Activated CD8-positive, alpha-beta T cell treated with anti-CD3 and anti-CD28 coated beads, Interleukin-2, amount 10 ng/mL, durations not matched to agents 7 days and 5 days (primary cell): ENCODE measurements at regions not wholly inside any gene's neighbourhood (a gene's known extent, or its start where the extent isn't known, plus 50 kb on each side); places are given as distances from the start of the nearest gene placed in this dataset.
"Not testable (repeated sequence)": the region's sequence is repeated elsewhere in the genome, so short reads cannot be mapped to it uniquely, and the experiment has no call there.

Experiments
- ATAC-seq: fragments of 150-1000 bp; cut with Tn5 transposase; one replicate; pipeline ENCODE4 v1.10.0; 2021; ENCODE audit warnings: moderate library complexity
- CTCF ChIA-PET: fragments of 350-600 bp; sonication (Branson Sonifier 250); formaldehyde crosslinking; loops from one replicate; lab custom pipeline; 2021; ENCODE audit warnings: antibody characterized with exemption; lab: Charles Lee
- POLR2A ChIA-PET: fragments of 350-600 bp; sonication (Branson Sonifier 250); formaldehyde crosslinking; loops from one replicate; lab custom pipeline; 2021; ENCODE audit warnings: antibody characterized with exemption; lab: Charles Lee
- DNase-seq: peaks from one replicate; pipeline ENCODE4 v3.0.0-alpha.2; 2020
- H3K27ac Mint-ChIP-seq: one replicate; pipeline ENCODE4 v1.8.0; 2021; ENCODE audit warnings: mild to moderate bottlenecking, mixed read lengths
- H3K27me3 Mint-ChIP-seq: one replicate; pipeline ENCODE4 v1.8.0; 2021; ENCODE audit warnings: low read depth, mixed read lengths
- H3K36me3 Mint-ChIP-seq: one replicate; pipeline ENCODE4 v1.8.0; 2021; ENCODE audit warnings: low read depth, mixed read lengths
- H3K4me1 Mint-ChIP-seq: one replicate; pipeline ENCODE4 v1.8.0; 2021; ENCODE audit warnings: low read depth, mixed read lengths
- H3K4me3 Mint-ChIP-seq: one replicate; pipeline ENCODE4 v1.8.0; 2021; ENCODE audit warnings: mild to moderate bottlenecking, mixed read lengths
- H3K9me3 Mint-ChIP-seq: one replicate; pipeline ENCODE4 v1.8.0; 2022; ENCODE audit warnings: mixed read lengths; ENCODE audit not compliant: insufficient read depth

DNA sequence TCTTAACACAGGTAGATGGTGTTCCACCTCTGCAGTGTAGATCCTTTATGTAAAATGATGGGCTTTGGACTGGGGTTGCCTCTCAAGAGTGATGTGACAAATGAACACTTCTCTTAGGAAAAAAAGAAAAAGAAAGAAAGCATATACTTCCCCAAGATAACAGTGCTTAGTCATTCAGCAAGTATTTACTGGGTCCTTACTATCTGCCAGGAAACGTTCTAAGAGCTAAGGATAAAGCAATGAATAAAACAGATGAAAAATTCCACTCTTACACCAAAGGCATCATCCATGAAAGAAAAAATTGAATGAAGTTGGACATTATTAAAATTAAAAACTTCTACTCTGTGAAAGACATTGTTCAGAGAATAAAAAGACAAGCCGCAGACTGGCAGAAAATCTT, 177.3 kb downstream of the C7orf25 start:
- Mint-ChIP-seq H3K9me3 (no peaks in the 10 kb centered on the region), H3K27me3 (no peaks in the 10 kb centered on the region)
- POLR2A ChIA-PET: no interaction called here

GRCh38 chr7:42733040-42733439, 178.8 kb downstream of the C7orf25 start:
- no peaks in the 10 kb centered on the region for H3K36me3 Mint-ChIP-seq
- no peaks in the 10 kb centered on the region for H3K9me3 Mint-ChIP-seq
- H3K4me1 Mint-ChIP-seq: no peaks in the 10 kb centered on the region
- no peaks in the 10 kb centered on the region for H3K27me3 Mint-ChIP-seq
- POLR2A ChIA-PET: no interaction called here
- no peak overlapping the region for H3K4me3 Mint-ChIP-seq
- DNase-seq: no peak
- H3K27ac Mint-ChIP-seq: no peak overlapping the region
- CTCF ChIA-PET: interaction anchor here (1.5 kb wide), 1 partner anchor 12 kb away, joined by 3 read pairs; no protein-coding TSS in a partner anchor
- no peak for ATAC-seq

More for the DNA sequence above, 177.3 kb downstream of the C7orf25 start:
- ATAC-seq (no peak), DNase-seq (no peak)
- CTCF ChIA-PET: no interaction called here
- H3K36me3 Mint-ChIP-seq: no peaks in the 10 kb centered on the region
- H3K27ac Mint-ChIP-seq: no peak overlapping the region
- H3K4me1 Mint-ChIP-seq: no peaks in the 10 kb centered on the region
- no peak overlapping the region for H3K4me3 Mint-ChIP-seq

DNA sequence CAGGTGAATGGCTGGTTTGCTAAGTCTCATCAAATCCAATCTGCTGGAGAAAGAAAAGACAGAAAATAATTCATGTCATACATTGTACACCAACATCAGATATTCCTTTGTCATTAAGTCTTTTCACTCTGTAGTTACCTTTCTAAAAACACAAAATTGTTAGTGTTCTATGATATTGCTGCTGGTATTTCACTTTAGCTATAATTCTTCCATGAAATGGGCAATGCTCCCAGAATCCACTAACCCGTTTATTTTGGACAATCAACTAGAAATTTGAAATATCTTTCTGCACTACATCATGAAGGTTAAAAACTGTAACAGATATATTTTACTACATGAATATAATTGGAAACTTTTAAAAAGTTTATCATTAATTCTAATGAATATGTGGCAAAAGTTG, 181.3 kb downstream of the C7orf25 start:
- H3K9me3 Mint-ChIP-seq: no peaks in the 10 kb centered on the region
- no peaks in the 10 kb centered on the region for H3K4me1 Mint-ChIP-seq
- H3K27ac Mint-ChIP-seq: no peak overlapping the region
- no peaks in the 10 kb centered on the region for H3K27me3 Mint-ChIP-seq
- no peak overlapping the region for H3K4me3 Mint-ChIP-seq
- ATAC-seq (no peak), DNase-seq (no peak)
- no peaks in the 10 kb centered on the region for H3K36me3 Mint-ChIP-seq
- CTCF ChIA-PET: no interaction called here
- POLR2A ChIA-PET: no interaction called here

- no peaks in the 10 kb centered on the region for H3K27me3 Mint-ChIP-seq
- ChIA-PET CTCF (no interaction called here), POLR2A (no interaction called here)
- no peaks in the 10 kb centered on the region for H3K36me3 Mint-ChIP-seq
- H3K4me3 Mint-ChIP-seq: no peak overlapping the region
- no peak for DNase-seq
- no peak for ATAC-seq
- H3K27ac Mint-ChIP-seq: no peak overlapping the region
- no peaks in the 10 kb centered on the region for H3K4me1 Mint-ChIP-seq
- H3K9me3 Mint-ChIP-seq: no peaks in the 10 kb centered on the region
Measured at GRCh38 chr7:42729053-42729765, 182.7 kb downstream of the C7orf25 start.

- no peaks in the 10 kb centered on the region for H3K4me1 Mint-ChIP-seq
- POLR2A ChIA-PET: no interaction called here
- no peak overlapping the region for H3K27ac Mint-ChIP-seq
- DNase-seq: no peak
- CTCF ChIA-PET: no interaction called here
- ATAC-seq: no peak
- no peak overlapping the region for H3K4me3 Mint-ChIP-seq
- H3K9me3 Mint-ChIP-seq: no peaks in the 10 kb centered on the region
- H3K36me3 Mint-ChIP-seq: no peaks in the 10 kb centered on the region
- H3K27me3 Mint-ChIP-seq: no peaks in the 10 kb centered on the region
Measured at GRCh38 chr7:42727451-42727850, 184.4 kb downstream of the C7orf25 start.

DNA sequence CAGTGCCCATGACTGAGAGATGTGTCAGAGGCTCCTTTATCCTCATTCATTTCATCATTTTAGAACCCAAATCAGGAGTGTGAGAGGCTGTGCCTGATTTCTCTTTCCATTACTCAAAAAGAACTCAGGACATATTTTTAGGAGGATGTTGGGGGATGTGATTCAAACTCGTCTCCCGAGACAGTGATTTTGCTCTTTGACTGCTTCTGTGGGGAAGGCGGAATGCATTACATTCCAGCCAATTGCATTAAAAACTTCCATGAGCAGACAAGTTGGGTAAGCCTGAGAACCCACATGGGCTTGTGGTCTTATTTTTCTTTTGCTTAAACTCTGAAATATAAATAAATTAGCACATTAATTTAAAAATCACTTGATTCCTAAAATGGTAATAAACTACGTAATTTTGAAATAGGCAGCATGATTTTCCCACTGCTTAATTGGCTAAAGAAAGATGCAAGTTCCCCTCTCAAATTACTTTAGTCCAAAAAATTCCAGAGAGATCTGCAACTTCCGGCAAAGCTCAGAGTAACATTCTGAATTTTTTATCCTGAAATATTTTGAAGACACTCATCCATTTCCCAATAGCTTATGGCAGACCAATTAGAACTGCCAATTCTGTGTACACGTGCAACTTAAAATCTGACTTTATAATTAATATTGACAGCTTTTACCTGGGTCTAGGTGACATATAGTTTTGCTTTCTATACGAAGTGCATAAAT, 185.6 kb downstream of the C7orf25 start:
- H3K4me3 Mint-ChIP-seq: no peak overlapping the region
- H3K4me1 Mint-ChIP-seq: no peaks in the 10 kb centered on the region
- no peaks in the 10 kb centered on the region for H3K36me3 Mint-ChIP-seq
- H3K9me3 Mint-ChIP-seq: no peaks in the 10 kb centered on the region
- no peak for DNase-seq
- H3K27me3 Mint-ChIP-seq: no peaks in the 10 kb centered on the region
- POLR2A ChIA-PET: no interaction called here
- CTCF ChIA-PET: no interaction called here
- ATAC-seq: no peak
- no peak overlapping the region for H3K27ac Mint-ChIP-seq

DNA sequence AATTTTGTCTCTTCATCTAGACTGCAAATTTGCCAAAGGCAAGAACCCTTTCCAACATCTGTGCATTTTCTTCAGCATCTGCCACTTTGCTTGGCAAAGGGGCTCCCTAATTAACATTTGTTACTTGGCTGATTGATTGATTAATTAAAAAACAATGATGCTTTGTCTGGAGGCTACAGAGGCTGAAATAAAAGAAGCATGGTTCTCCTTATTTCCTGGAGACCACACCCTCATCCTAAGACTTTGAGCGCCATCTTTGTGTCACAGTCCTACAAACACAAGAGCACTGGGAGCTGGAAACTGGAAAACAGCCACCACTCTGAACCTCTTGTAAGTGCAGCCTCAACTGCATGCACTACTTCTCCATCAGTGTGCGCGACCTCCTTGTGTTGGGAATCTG, 189.2 kb downstream of the C7orf25 start:
- POLR2A ChIA-PET: no interaction called here
- CTCF ChIA-PET: no interaction called here
- H3K4me3 Mint-ChIP-seq: no peak overlapping the region
- H3K27me3 Mint-ChIP-seq: no peaks in the 10 kb centered on the region
- H3K36me3 Mint-ChIP-seq: no peaks in the 10 kb centered on the region
- no peaks in the 10 kb centered on the region for H3K9me3 Mint-ChIP-seq
- DNase-seq: no peak
- no peak for ATAC-seq
- no peak overlapping the region for H3K27ac Mint-ChIP-seq
- no peaks in the 10 kb centered on the region for H3K4me1 Mint-ChIP-seq

DNA sequence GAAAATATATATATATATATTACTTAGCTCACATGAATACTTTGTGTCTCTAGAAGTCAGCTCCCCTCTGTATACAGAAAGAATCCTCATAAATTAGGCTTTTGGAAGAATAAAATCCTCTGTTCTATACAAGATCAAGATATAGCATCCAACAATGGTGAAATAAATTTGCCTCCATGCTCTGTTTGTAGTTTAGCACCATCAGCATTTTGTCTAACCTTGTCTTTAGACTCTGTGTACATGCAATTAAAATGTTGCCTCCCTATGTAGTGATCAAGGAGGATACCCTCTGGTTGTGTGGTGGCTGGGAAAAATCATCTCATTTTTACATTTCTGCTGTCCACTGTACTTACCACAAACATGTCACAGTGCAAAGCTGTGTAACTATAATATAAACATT, 189.7 kb downstream of the C7orf25 start:
- H3K4me1 Mint-ChIP-seq: no peaks in the 10 kb centered on the region
- no peak overlapping the region for H3K27ac Mint-ChIP-seq
- peaks cover 3% of the 10 kb centered on the region for H3K9me3 Mint-ChIP-seq
- ATAC-seq (no peak), DNase-seq (no peak)
- ChIA-PET CTCF (no interaction called here), POLR2A (no interaction called here)
- H3K36me3 Mint-ChIP-seq: no peaks in the 10 kb centered on the region
- H3K27me3 Mint-ChIP-seq: no peaks in the 10 kb centered on the region
- H3K4me3 Mint-ChIP-seq: no peak overlapping the region

GRCh38 chr7:42720991-42721796, 190.7 kb downstream of the C7orf25 start:
- ATAC-seq: no peak

GRCh38 chr7:42720012-42720411, 191.9 kb downstream of the C7orf25 start:
- Mint-ChIP-seq H3K27me3 (no peaks in the 10 kb centered on the region), H3K36me3 (no peaks in the 10 kb centered on the region), H3K4me1 (no peaks in the 10 kb centered on the region), H3K4me3 (no peak overlapping the region), H3K27ac (no peak overlapping the region), H3K9me3 (peaks cover 4% of the 10 kb centered on the region)
- ATAC-seq (no peak), DNase-seq (no peak)
- CTCF ChIA-PET: no interaction called here
- POLR2A ChIA-PET: no interaction called here

More at GRCh38 chr7:42720991-42721796, 190.7 kb downstream of the C7orf25 start:
- ChIA-PET CTCF (no interaction called here), POLR2A (no interaction called here)
- H3K27ac Mint-ChIP-seq: no peak overlapping the region
- H3K4me3 Mint-ChIP-seq: no peak overlapping the region
- no peaks in the 10 kb centered on the region for H3K4me1 Mint-ChIP-seq
- H3K36me3 Mint-ChIP-seq: no peaks in the 10 kb centered on the region
- peaks cover 4% of the 10 kb centered on the region for H3K9me3 Mint-ChIP-seq
- DNase-seq: no peak
- H3K27me3 Mint-ChIP-seq: no peaks in the 10 kb centered on the region

- ATAC-seq, DNase-seq, H3K4me3 Mint-ChIP-seq, H3K36me3 Mint-ChIP-seq, H3K9me3 Mint-ChIP-seq, H3K4me1 Mint-ChIP-seq, CTCF ChIA-PET, H3K27me3 Mint-ChIP-seq, H3K27ac Mint-ChIP-seq, POLR2A ChIA-PET: not testable (repeated sequence)
Measured at GRCh38 chr7:42718466-42718865, 193.4 kb downstream of the C7orf25 start.

DNA sequence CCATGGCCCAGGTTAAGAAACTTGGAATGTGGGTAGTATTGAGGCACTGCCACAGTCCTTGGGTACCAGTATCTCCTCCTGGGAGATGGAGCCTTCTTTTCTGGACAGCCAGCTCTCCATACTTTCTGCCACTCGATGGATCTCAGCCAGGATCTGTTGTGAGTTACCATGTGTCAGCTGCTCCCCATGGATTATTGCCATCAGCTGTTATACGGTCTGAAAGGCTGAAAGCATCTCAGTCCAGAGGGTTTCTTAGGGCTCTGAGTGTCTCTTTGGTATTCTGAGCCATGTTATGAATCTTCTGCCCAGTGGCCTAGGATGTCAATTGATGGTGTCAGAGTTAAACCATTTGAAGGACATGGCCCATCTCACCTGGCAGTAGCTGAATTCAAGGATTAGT, 197.5 kb downstream of the C7orf25 start:
- Mint-ChIP-seq H3K9me3 (peaks cover 4% of the 10 kb centered on the region), H3K36me3 (no peaks in the 10 kb centered on the region), H3K27me3 (no peaks in the 10 kb centered on the region), H3K27ac (no peak overlapping the region), H3K4me1 (no peaks in the 10 kb centered on the region), H3K4me3 (no peak overlapping the region)
- ATAC-seq (no peak), DNase-seq (no peak)
- ChIA-PET CTCF (interaction anchor here (1.2 kb wide), 1 partner anchor 97 kb away, joined by 3 read pairs; no protein-coding TSS in a partner anchor), POLR2A (no interaction called here)
